Stomach (tissue), 4 donors: ENCODE measurements at regions not wholly inside any gene's neighbourhood (a gene's known extent, or its start where the extent isn't known, plus 50 kb on each side); places are given as distances from the start of the nearest gene placed in this dataset.

Experiments used
- CTCF ChIP-seq, 7 experiments: fragments of 450-650 bp in 4 of 7; fragments of 200-600 bp in 3 of 7; sonication (generic) in 3 of 7; IDR thresholded peaks; one replicate each; pipeline ENCODE4 v1.5.1; 2016 to 2019; ENCODE audit warnings: antibody characterized with exemption in 7 of 7, control low read depth in 2 of 7, mild to moderate bottlenecking in 1 of 7
- EP300 ChIP-seq: sonication (generic); formaldehyde crosslinking; IDR thresholded peaks from one replicate; pipeline ENCODE4 v1.6.1; 2017; ENCODE audit warnings: antibody characterized with exemption
- POLR2A ChIP-seq, 4 donors: fragments of 450-650 bp; IDR thresholded peaks; one replicate each; pipeline ENCODE4 v1.6.1; 2016; ENCODE audit warnings: antibody characterized with exemption in 4 of 4, control low read depth in 2 of 4, mild to moderate bottlenecking in 1 of 4, moderate library complexity in 1 of 4

GRCh38 chr18:10018289-10018688 is 104.5 kb downstream of the VAPA start:
- TF ChIP-seq POLR2A (IDR thresholded peaks at IDR 0.05): no peak
- TF ChIP-seq EP300: no peak
- TF ChIP-seq CTCF (IDR thresholded peaks at IDR 0.05): no peak
